A549 (cell line): ENCODE measurements at regions not wholly inside any gene's neighbourhood (a gene's known extent, or its start where the extent isn't known, plus 50 kb on each side); places are given as distances from the start of the nearest gene placed in this dataset.

Experiments
- ATAC-seq, 2 experiments: fragments of 200-7000 bp in 1 of 2; fragments of >200 bp in 1 of 2; cut with Nextera tagmentation in 1 of 2; cut with Tn5 transposase in 1 of 2; 3 replicates each; pipeline versions ENCODE4 v1.8.0 to v1.9.1; 2018 to 2020; ENCODE audit warnings: mild to moderate bottlenecking in 1 of 2, moderate library complexity in 1 of 2
- CTCF ChIA-PET: fragments of 300-600 bp; sonication (Branson Sonifier 250); formaldehyde crosslinking; extraction: SDS; loops from one replicate; lab custom pipeline; 2021; ENCODE audit warnings: antibody characterized with exemption, inconsistent platforms; lab: Yijun Ruan, JAX
- POLR2A ChIA-PET: fragments of 350-600 bp; formaldehyde crosslinking; extraction: SDS; loops from one replicate; lab custom pipeline; 2021; ENCODE audit warnings: antibody characterized with exemption, inconsistent platforms; lab: Yijun Ruan, JAX
- DNase-seq, 2 experiments: peaks; one replicate each; pipeline versions ENCODE4 v3.0.0 to v3.0.0-alpha.2; 2011 to 2016; ENCODE audit warnings: low read depth in 1 of 2, low spot score in 1 of 2
- FAIRE-seq: peaks from 2 replicates; lab custom pipeline; 2011; peaks lifted over from hg19 to GRCh38; lab: Jason Lieb, UNC
- H3K27ac ChIP-seq, 2 experiments: fragments of >200 bp; sonication (Bioruptor Twin); formaldehyde crosslinking; 3 replicates each; pipeline ENCODE4 v1.5.1; 2016 to 2017
- H3K4me1 ChIP-seq: fragments of >200 bp; sonication (Bioruptor Twin); formaldehyde crosslinking; 3 replicates; pipeline ENCODE4 v1.6.1; 2016
- H3K4me2 ChIP-seq: fragments of >200 bp; sonication (Bioruptor Twin); formaldehyde crosslinking; 3 replicates; pipeline ENCODE4 v1.6.1; 2016
- H3K4me3 ChIP-seq: fragments of >200 bp; sonication (Bioruptor Twin); formaldehyde crosslinking; 3 replicates; pipeline ENCODE4 v1.5.1; 2016
- H3K9me3 ChIP-seq: fragments of >200 bp; sonication (Bioruptor Twin); formaldehyde crosslinking; 3 replicates; pipeline ENCODE4 v1.6.1; 2016
- ATOH8 ChIP-seq: fragments of 250-450 bp; sonication (Bioruptor Pico); IDR thresholded peaks from 2 replicates; pipeline ENCODE4 v1.5.0; 2020; ENCODE audit warnings: low read depth, mild to moderate bottlenecking, moderate library complexity
- CBX2 ChIP-seq: fragments of 200-600 bp; sonication (generic); IDR thresholded peaks from 2 replicates; pipeline ENCODE4 v1.6.1; 2016; ENCODE audit warnings: low read depth, mild to moderate bottlenecking, borderline replicate concordance
- CHD4 ChIP-seq: fragments of 200-600 bp; sonication (generic); IDR thresholded peaks from 2 replicates; pipeline ENCODE4 v1.6.1; 2016; ENCODE audit warnings: antibody characterized with exemption, mild to moderate bottlenecking, borderline replicate concordance
- FOSB ChIP-seq: fragments of 250-450 bp; sonication (Bioruptor Pico); IDR thresholded peaks from 2 replicates; pipeline ENCODE4 v1.5.0; 2020; ENCODE audit warnings: mild to moderate bottlenecking, moderate library complexity
- FOSL2 ChIP-seq, 2 experiments: fragments of 450-650 bp in 1 of 2; fragments of >200 bp in 1 of 2; sonication (Bioruptor Twin) in 1 of 2; formaldehyde crosslinking; IDR thresholded peaks; 2 replicates each; pipeline versions ENCODE4 v1.5.0 to v1.6.1; 2016 to 2020; ENCODE audit warnings: mild to moderate bottlenecking in 1 of 2, moderate library complexity in 1 of 2
- HOXA7 ChIP-seq: fragments of 250-450 bp; sonication (Bioruptor Pico); IDR thresholded peaks from 2 replicates; pipeline ENCODE4 v1.5.0; 2020; ENCODE audit warnings: mild to moderate bottlenecking, moderate library complexity
- KDM5A ChIP-seq: fragments of 200-600 bp; sonication (generic); IDR thresholded peaks from 2 replicates; pipeline ENCODE4 v1.6.1; 2016; ENCODE audit warnings: antibody characterized with exemption, mild to moderate bottlenecking
- MAFK ChIP-seq: fragments of 450-650 bp; IDR thresholded peaks from 2 replicates; pipeline ENCODE4 v1.6.1; 2014; ENCODE audit not compliant: partially characterized antibody
- NPAS2 ChIP-seq: fragments of 250-450 bp; sonication (Bioruptor Pico); IDR thresholded peaks from 2 replicates; pipeline ENCODE4 v1.8.0; 2022; ENCODE audit warnings: mild to moderate bottlenecking, moderate library complexity, borderline replicate concordance
- NR3C1 ChIP-seq: fragments of >200 bp; sonication (Bioruptor Twin); formaldehyde crosslinking; IDR thresholded peaks from 3 replicates; pipeline ENCODE4 v1.6.1; 2017
- PHF8 ChIP-seq: fragments of 200-600 bp; sonication (generic); IDR thresholded peaks from 2 replicates; pipeline ENCODE4 v1.6.1; 2016; ENCODE audit warnings: low read depth, mild to moderate bottlenecking, antibody characterized with exemption, moderate library complexity, borderline replicate concordance
- RCOR1 ChIP-seq: fragments of 150-350 bp; IDR thresholded peaks from 2 replicates; pipeline ENCODE4 v1.6.1; 2014; ENCODE audit warnings: antibody characterized with exemption, low read length, low read depth
- REST ChIP-seq: fragments of 200-600 bp; sonication (generic); IDR thresholded peaks from 2 replicates; pipeline ENCODE4 v1.6.1; 2016; ENCODE audit warnings: antibody characterized with exemption, mild to moderate bottlenecking, moderate library complexity
- RFX5 ChIP-seq: fragments of 450-650 bp; IDR thresholded peaks from 2 replicates; pipeline ENCODE4 v1.7.1; 2014; ENCODE audit warnings: antibody characterized with exemption, mild to moderate bottlenecking, moderate library complexity
- SREBF2 ChIP-seq: fragments of 450-650 bp; IDR thresholded peaks from 2 replicates; pipeline ENCODE4 v1.6.1; 2014; ENCODE audit warnings: mild to moderate bottlenecking, moderate library complexity
- TP53 ChIP-seq: fragments of 250-450 bp; sonication (Bioruptor Pico); IDR thresholded peaks from 2 replicates; pipeline ENCODE4 v1.5.0; 2021; ENCODE audit warnings: mild to moderate bottlenecking, moderate library complexity
- ZC3H11A ChIP-seq: fragments of 450-650 bp; IDR thresholded peaks from 2 replicates; pipeline ENCODE4 v1.6.1; 2014; ENCODE audit warnings: antibody characterized with exemption, mild to moderate bottlenecking
- ZFP36 ChIP-seq: fragments of 450-650 bp; IDR thresholded peaks from 2 replicates; pipeline ENCODE4 v1.6.1; 2014; ENCODE audit warnings: borderline replicate concordance; ENCODE audit not compliant: partially characterized antibody
- ZNF302 ChIP-seq: fragments of 250-450 bp; sonication (Bioruptor Pico); IDR thresholded peaks from 2 replicates; pipeline ENCODE4 v1.9.0; 2021; ENCODE audit warnings: inconsistent platforms, mild to moderate bottlenecking, moderate library complexity
- WGBS: methylation state at CpG from one replicate; pipeline ENCODE4 v1.1.6; 2017; ENCODE audit errors: missing lambda C conversion rate; 5-methylcytosine and 5-hydroxymethylcytosine counted together
- TF ChIP-seq, protein P1 (sequence below): IDR thresholded peaks from 2 replicates; pipeline ENCODE4 v1.6.1; 2012
- TF ChIP-seq, protein P2 (sequence below): fragments of >200 bp; sonication (Bioruptor Twin); formaldehyde crosslinking; IDR thresholded peaks from 3 replicates; pipeline ENCODE4 v1.5.1; 2016
- TF ChIP-seq, protein P3 (sequence below): fragments of 150-350 bp; IDR thresholded peaks from 2 replicates; pipeline ENCODE4 v1.6.1; 2014; ENCODE audit warnings: low read depth, mild to moderate bottlenecking, low read length

GRCh38 chr12:39007619-39008018 lies 102.2 kb upstream of the CPNE8 start:
- no peak overlapping the region for H3K4me3 ChIP-seq
- ATAC-seq: no peak
- no peak overlapping the region for H3K27ac ChIP-seq
- no peak for DNase-seq
- no peaks in the 10 kb centered on the region for H3K9me3 ChIP-seq
- no peak overlapping the region for H3K4me2 ChIP-seq
- no peak for FAIRE-seq
- POLR2A ChIA-PET: no interaction called here
- TF ChIP-seq CHD4: no peak
- TF ChIP-seq FOSL2 (IDR thresholded peaks at IDR 0.05): no peak
- TF ChIP-seq FOSL2 (CRISPR knock-in tag; IDR thresholded peaks at IDR 0.05): peak; percentile 28; the same call in 1 of the 2 replicates
- TF ChIP-seq NPAS2 (CRISPR knock-in tag): no peak
- TF ChIP-seq PHF8: no peak
- TF ChIP-seq KDM5A: no peak
- TF ChIP-seq, all 56 proteins: peak for 1
- H3K4me1 ChIP-seq: no peaks in the 10 kb centered on the region
- 24% methylated on average over 3 of the region's 3 CpGs for WGBS
- CTCF ChIA-PET: no interaction called here

DNA sequence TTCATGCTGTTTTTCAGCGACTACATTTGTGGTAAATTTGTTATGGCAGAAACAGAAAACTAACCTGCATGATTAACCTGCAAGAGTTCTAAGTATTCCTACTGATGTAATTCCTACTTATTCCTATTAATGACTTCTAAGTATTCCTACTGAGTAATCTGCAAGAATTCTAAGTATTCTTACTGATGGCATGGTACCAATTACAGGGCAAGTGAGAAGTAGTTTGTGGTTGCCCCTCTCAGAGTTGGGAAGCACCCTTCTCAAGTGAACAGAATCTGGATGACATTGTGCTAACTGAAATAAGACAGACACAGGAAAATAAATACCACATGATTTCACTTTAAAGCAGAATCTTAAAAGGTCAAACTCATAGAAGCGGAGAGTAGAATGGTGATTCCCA lies 100.9 kb upstream of the CPNE8 start:
- no peak for ATAC-seq
- no peak overlapping the region for H3K27ac ChIP-seq

DNA sequence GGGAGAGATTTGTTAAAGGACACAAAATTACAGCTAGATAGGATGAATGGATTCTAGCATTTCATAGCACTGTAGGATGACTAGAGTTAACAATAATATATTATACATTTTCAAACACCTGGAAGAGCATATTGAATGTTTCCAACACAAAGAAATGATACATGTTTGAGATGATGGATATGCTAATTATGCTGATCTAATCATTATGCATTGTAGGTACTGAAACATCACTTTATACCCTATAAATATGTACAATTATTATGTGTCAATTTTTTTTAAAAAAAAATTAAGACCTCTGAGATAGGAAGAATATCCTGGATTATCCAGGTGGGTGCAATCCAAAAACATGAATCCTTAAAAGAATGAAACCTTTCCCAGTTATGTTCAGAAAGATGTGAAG lies 100.3 kb upstream of the CPNE8 start:
- ATAC-seq (no peak), DNase-seq (no peak), FAIRE-seq (peak; percentile 46)
- no peaks in the 10 kb centered on the region for H3K9me3 ChIP-seq
- no peaks in the 10 kb centered on the region for H3K4me1 ChIP-seq
- no peak overlapping the region for H3K4me3 ChIP-seq
- no peak for TF ChIP-seq SREBF2
- TF ChIP-seq MAFK: peak; percentile 65
- ChIA-PET CTCF (no interaction called here), POLR2A (no interaction called here)
- no peak overlapping the region for H3K4me2 ChIP-seq
- H3K27ac ChIP-seq: no peak overlapping the region

More for the DNA sequence above, 100.9 kb upstream of the CPNE8 start:
- TF ChIP-seq FOSB (CRISPR knock-in tag) (no peak), KDM5A (no peak), HOXA7 (CRISPR knock-in tag) (no peak), SREBF2 (no peak), ZC3H11A (no peak), CBX2 (no peak), PHF8 (no peak), RFX5 (no peak), ZNF302 (CRISPR knock-in tag) (no peak)
- TF ChIP-seq, protein P1, sequence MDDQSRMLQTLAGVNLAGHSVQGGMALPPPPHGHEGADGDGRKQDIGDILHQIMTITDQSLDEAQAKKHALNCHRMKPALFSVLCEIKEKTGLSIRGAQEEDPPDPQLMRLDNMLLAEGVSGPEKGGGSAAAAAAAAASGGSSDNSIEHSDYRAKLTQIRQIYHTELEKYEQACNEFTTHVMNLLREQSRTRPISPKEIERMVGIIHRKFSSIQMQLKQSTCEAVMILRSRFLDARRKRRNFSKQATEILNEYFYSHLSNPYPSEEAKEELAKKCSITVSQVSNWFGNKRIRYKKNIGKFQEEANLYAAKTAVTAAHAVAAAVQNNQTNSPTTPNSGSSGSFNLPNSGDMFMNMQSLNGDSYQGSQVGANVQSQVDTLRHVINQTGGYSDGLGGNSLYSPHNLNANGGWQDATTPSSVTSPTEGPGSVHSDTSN: no peak
- TF ChIP-seq, protein P2, sequence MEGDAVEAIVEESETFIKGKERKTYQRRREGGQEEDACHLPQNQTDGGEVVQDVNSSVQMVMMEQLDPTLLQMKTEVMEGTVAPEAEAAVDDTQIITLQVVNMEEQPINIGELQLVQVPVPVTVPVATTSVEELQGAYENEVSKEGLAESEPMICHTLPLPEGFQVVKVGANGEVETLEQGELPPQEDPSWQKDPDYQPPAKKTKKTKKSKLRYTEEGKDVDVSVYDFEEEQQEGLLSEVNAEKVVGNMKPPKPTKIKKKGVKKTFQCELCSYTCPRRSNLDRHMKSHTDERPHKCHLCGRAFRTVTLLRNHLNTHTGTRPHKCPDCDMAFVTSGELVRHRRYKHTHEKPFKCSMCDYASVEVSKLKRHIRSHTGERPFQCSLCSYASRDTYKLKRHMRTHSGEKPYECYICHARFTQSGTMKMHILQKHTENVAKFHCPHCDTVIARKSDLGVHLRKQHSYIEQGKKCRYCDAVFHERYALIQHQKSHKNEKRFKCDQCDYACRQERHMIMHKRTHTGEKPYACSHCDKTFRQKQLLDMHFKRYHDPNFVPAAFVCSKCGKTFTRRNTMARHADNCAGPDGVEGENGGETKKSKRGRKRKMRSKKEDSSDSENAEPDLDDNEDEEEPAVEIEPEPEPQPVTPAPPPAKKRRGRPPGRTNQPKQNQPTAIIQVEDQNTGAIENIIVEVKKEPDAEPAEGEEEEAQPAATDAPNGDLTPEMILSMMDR: no peak
- Histone ChIP-seq H3K4me2 (no peak overlapping the region), H3K4me3 (no peak overlapping the region), H3K4me1 (no peaks in the 10 kb centered on the region), H3K9me3 (no peaks in the 10 kb centered on the region)
- CTCF ChIA-PET: no interaction called here
- 37% methylated on average over 2 of the region's 2 CpGs for WGBS
- no peak for FAIRE-seq
- POLR2A ChIA-PET: no interaction called here
- no peak for DNase-seq

- Histone ChIP-seq H3K27ac (no peak overlapping the region), H3K9me3 (no peaks in the 10 kb centered on the region), H3K4me2 (no peak overlapping the region), H3K4me1 (no peaks in the 10 kb centered on the region), H3K4me3 (no peak overlapping the region)
- DNase-seq: peak in 1 of 2 experiments; percentile 19
- TF ChIP-seq ATOH8 (CRISPR knock-in tag) (no peak), REST (no peak), RCOR1 (no peak), ZFP36 (no peak), NR3C1 (no peak), TP53 (CRISPR knock-in tag) (no peak)
- TF ChIP-seq, protein P3, sequence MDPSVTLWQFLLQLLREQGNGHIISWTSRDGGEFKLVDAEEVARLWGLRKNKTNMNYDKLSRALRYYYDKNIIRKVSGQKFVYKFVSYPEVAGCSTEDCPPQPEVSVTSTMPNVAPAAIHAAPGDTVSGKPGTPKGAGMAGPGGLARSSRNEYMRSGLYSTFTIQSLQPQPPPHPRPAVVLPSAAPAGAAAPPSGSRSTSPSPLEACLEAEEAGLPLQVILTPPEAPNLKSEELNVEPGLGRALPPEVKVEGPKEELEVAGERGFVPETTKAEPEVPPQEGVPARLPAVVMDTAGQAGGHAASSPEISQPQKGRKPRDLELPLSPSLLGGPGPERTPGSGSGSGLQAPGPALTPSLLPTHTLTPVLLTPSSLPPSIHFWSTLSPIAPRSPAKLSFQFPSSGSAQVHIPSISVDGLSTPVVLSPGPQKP: no peak
- FAIRE-seq: no peak
- no peak for ATAC-seq
- ChIA-PET CTCF (interaction anchor here (1.1 kb wide), 1 partner anchor 10 kb away, joined by 4 read pairs; no protein-coding TSS in a partner anchor), POLR2A (no interaction called here)
- 6% methylated on average over 3 of the region's 3 CpGs for WGBS
Observed at GRCh38 chr12:39003541-39004155, 98.3 kb upstream of the CPNE8 start.
